GM12874 (cell line): ENCODE measurements at regions not wholly inside any gene's neighbourhood (a gene's known extent, or its start where the extent isn't known, plus 50 kb on each side); places are given as distances from the start of the nearest gene placed in this dataset.

ENCODE experiments used
- TF ChIP-seq, protein P1 (sequence below): IDR thresholded peaks from 2 replicates; pipeline ENCODE4 v1.5.1; 2011; ENCODE audit warnings: low read depth, mild to moderate bottlenecking, control low read depth, low read length, moderate library complexity; ENCODE audit not compliant: insufficient read depth

DNA sequence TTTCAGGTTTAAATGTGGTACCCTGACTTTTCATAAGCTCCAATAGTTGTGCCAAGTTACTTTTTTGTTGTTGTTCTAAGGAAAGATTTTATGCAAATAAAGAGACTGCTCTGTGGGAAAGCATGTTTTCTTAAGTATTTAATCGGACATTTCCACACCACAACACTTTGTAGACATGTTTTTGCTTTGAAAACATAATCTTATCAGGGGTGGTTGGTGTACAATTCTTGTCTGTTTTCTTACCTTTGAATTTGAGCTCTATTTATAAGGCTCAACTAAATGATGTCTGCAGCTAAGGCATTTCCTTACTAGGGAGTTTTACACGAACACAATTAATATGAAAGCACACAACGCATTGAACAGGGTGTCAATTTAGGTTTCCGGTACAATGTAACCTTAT lies 81.5 kb upstream of the CDIN1 start:
- TF ChIP-seq, protein P1, sequence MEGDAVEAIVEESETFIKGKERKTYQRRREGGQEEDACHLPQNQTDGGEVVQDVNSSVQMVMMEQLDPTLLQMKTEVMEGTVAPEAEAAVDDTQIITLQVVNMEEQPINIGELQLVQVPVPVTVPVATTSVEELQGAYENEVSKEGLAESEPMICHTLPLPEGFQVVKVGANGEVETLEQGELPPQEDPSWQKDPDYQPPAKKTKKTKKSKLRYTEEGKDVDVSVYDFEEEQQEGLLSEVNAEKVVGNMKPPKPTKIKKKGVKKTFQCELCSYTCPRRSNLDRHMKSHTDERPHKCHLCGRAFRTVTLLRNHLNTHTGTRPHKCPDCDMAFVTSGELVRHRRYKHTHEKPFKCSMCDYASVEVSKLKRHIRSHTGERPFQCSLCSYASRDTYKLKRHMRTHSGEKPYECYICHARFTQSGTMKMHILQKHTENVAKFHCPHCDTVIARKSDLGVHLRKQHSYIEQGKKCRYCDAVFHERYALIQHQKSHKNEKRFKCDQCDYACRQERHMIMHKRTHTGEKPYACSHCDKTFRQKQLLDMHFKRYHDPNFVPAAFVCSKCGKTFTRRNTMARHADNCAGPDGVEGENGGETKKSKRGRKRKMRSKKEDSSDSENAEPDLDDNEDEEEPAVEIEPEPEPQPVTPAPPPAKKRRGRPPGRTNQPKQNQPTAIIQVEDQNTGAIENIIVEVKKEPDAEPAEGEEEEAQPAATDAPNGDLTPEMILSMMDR: no peak

DNA sequence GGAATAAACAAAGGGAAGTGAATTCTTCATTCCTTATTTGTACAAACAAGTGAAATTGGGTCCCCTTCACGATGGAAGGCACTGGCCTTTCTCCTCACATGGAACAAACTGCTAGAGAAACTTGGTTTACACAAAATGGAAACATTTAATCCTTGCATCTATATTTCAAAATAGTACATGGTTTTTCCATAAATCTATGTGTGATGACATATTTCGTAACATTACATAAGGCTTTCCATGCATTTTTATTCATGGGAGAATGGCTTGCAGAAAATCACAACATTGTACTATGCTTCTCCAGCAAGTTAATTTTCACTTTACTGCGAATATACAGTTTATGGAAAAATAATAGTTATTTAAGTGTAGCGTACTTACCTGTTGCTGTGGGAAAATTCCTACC lies 81.0 kb upstream of the CDIN1 start:
- TF ChIP-seq, protein P1: no peak

DNA sequence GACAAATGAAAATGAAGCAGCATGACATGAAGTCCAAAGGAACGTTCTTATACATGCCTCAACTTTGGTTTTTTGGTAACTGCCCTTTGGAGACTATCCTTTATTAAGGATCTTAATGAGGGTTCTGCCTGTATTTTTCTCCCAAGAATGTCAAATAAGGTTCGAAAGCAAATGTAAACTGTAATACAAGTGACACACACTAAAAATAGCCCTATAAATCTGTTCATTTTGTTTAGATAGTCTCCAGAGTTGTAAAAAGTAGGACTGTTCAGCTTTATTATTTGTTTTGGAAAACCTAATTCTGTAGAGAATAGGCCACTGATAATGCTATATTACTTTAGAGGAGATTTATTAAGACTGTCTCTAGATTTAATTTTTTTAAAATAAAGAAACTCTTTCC lies 80.5 kb upstream of the CDIN1 start:
- TF ChIP-seq, protein P1: no peak

DNA sequence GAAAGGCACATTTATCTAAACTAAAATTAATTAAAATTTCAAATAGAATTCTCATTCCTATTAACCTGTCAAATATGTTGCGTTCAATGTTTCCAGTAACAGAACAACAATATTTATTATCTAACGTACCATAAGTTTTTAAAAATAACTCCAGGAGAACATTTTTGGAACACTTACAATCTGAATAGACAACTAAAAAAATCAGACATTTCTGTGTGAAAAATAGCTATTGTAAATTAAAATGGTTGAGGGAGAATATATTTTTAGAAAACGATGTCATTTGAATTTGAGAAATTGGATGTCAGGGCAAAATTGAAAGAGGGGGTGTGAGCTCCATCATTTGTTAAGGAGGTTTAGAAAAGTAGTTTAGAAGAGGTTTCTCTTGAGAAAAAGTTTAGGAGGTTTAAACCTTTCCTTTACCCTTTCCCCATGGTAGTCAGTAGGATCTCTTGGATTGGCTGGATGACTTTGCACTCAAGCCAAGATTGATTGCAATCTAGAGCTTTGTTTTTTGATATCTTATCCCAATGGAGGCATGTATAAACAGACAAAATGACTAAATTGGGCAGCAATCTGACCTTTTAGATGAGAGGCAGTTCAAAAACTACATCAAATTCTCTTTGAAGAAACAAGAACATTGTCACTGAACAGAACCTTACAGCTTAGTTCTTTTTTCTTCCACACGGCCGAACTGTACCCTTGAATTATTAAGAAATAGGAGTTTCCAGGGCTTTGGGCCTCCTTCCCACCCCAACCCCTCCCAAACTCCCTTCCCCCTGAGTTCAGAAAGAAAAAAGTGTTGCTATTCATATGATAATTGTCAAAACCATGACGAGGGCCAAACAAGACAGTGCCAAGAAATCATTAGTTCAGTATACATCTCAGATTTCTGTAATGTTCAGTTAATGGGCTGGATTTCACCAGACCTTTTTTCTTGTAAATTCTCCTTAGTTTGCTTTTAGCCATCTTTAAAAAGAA lies 79.7 kb upstream of the CDIN1 start:
- TF ChIP-seq, protein P1: no peak

DNA sequence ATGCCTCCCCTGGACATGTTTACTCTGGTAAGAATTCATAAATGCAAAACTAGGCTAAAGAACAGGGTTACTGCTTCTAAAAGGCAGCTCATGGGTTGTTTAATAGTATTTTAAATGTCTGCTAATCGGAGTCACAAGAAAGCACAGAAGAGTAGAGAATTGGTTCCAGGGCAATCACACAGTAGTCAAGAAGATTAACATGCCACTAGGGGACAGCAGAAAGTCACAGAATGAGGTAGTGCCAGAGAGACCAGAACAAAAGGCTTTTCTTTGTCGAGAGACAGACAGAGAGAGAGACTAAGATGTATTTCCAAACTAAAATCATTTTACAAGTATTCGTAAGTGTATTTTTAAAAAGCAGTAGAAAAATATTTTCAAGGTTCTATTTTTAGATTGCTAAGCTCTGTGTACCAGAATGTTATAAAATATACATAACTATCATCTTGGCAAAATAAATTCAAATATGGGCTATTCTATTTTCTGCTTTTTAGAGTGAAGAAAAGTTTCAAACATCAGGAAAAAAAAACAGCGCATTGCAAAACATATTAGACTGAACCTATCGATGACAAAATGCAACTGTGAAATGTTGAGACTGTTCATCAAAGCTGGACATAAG lies 78.3 kb upstream of the CDIN1 start:
- TF ChIP-seq, protein P1: peak; percentile 80

DNA sequence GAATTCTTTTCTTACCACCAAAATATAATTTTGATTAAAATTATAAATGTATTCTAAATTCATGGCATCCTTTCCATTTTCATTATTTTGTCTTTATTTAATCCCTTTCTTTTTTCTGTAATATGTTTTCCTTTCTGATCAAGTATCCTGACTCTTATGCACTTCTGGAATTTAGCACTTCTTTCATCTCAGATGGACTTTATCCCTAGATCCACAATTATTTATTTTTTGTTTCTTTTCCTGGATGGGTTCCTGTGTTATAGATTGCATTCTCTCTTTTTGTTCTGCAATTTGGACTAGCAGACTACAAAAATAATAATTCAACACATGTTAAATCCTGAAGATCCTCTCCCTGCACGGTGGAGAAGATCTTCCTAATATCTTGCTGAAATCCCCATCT lies 76.9 kb upstream of the CDIN1 start:
- TF ChIP-seq, protein P1: no peak

DNA sequence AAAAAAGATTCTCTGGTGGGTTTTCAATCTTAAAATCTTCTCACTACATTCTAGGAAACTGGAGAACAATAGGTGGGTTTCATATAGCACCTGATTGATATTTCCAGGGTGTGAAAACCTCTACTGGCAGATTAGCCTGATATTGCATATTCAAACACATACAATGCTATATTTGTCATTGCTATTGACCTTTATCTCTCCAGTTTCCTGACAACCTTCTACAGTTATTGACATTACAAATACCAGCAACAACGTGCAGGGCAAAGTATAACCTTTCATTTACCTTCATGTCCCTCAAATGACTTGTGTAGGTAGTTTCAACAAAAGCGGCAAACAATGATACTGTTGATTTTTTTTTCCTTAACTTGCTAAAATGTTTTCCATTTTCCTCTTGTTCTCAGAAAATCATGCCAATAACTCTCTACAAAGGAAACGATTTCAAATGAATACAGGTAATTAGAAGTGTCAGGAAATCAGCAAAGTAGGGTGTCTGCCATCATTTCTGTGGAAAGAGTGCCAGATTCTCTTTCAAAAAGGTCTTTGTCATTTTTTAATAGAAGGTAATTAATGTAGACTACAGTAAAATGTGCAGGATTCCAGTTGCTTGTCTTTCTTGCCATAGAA lies 72.6 kb upstream of the CDIN1 start:
- TF ChIP-seq, protein P1: no peak
